WTC11 (cell line): ENCODE measurements at regions not wholly inside any gene's neighbourhood (a gene's known extent, or its start where the extent isn't known, plus 50 kb on each side); places are given as distances from the start of the nearest gene placed in this dataset.

ENCODE experiments used
- CTCF ChIP-seq: fragments of 200-600 bp; IDR thresholded peaks from 2 replicates; pipeline ENCODE4 v1.8.0; 2022; ENCODE audit warnings: antibody characterized with exemption
- MAX ChIP-seq: sonication (generic); formaldehyde crosslinking; IDR thresholded peaks from 2 replicates; pipeline ENCODE4 v1.8.0; 2022; ENCODE audit warnings: mild to moderate bottlenecking, missing genetic modification reagents
- NR2C2 ChIP-seq: sonication (generic); formaldehyde crosslinking; IDR thresholded peaks from 2 replicates; pipeline ENCODE4 v1.8.0; 2022; ENCODE audit warnings: mild to moderate bottlenecking, missing genetic modification reagents
- PRDM15 ChIP-seq: sonication (generic); formaldehyde crosslinking; IDR thresholded peaks from 2 replicates; pipeline ENCODE4 v1.8.0; 2022; ENCODE audit warnings: missing genetic modification reagents
- TF ChIP-seq, protein P1 (sequence below): fragments of 250-450 bp; sonication (Bioruptor Pico); IDR thresholded peaks from 2 replicates; pipeline ENCODE4 v1.9.0; 2021; ENCODE audit warnings: mild to moderate bottlenecking, borderline replicate concordance
- TF ChIP-seq, protein P2 (sequence below): sonication (generic); formaldehyde crosslinking; IDR thresholded peaks from 2 replicates; pipeline ENCODE4 v1.8.1; 2023; ENCODE audit warnings: mild to moderate bottlenecking, missing genetic modification reagents

- no peak for TF ChIP-seq MAX
- TF ChIP-seq, protein P1, sequence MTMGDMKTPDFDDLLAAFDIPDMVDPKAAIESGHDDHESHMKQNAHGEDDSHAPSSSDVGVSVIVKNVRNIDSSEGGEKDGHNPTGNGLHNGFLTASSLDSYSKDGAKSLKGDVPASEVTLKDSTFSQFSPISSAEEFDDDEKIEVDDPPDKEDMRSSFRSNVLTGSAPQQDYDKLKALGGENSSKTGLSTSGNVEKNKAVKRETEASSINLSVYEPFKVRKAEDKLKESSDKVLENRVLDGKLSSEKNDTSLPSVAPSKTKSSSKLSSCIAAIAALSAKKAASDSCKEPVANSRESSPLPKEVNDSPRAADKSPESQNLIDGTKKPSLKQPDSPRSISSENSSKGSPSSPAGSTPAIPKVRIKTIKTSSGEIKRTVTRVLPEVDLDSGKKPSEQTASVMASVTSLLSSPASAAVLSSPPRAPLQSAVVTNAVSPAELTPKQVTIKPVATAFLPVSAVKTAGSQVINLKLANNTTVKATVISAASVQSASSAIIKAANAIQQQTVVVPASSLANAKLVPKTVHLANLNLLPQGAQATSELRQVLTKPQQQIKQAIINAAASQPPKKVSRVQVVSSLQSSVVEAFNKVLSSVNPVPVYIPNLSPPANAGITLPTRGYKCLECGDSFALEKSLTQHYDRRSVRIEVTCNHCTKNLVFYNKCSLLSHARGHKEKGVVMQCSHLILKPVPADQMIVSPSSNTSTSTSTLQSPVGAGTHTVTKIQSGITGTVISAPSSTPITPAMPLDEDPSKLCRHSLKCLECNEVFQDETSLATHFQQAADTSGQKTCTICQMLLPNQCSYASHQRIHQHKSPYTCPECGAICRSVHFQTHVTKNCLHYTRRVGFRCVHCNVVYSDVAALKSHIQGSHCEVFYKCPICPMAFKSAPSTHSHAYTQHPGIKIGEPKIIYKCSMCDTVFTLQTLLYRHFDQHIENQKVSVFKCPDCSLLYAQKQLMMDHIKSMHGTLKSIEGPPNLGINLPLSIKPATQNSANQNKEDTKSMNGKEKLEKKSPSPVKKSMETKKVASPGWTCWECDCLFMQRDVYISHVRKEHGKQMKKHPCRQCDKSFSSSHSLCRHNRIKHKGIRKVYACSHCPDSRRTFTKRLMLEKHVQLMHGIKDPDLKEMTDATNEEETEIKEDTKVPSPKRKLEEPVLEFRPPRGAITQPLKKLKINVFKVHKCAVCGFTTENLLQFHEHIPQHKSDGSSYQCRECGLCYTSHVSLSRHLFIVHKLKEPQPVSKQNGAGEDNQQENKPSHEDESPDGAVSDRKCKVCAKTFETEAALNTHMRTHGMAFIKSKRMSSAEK (CRISPR knock-in tag): no peak
- TF ChIP-seq CTCF: no peak
- TF ChIP-seq PRDM15 (CRISPR knock-in tag): no peak
- no peak for TF ChIP-seq NR2C2 (CRISPR knock-in tag)
- TF ChIP-seq, protein P2, sequence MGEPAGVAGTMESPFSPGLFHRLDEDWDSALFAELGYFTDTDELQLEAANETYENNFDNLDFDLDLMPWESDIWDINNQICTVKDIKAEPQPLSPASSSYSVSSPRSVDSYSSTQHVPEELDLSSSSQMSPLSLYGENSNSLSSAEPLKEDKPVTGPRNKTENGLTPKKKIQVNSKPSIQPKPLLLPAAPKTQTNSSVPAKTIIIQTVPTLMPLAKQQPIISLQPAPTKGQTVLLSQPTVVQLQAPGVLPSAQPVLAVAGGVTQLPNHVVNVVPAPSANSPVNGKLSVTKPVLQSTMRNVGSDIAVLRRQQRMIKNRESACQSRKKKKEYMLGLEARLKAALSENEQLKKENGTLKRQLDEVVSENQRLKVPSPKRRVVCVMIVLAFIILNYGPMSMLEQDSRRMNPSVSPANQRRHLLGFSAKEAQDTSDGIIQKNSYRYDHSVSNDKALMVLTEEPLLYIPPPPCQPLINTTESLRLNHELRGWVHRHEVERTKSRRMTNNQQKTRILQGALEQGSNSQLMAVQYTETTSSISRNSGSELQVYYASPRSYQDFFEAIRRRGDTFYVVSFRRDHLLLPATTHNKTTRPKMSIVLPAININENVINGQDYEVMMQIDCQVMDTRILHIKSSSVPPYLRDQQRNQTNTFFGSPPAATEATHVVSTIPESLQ (CRISPR knock-in tag): no peak
Observed at GRCh38 chr14:28344381-28344780, 422.2 kb upstream of the FOXG1 start.
